ENCODE measurements at regions not wholly inside any gene's neighbourhood (a gene's known extent, or its start where the extent isn't known, plus 50 kb on each side); places are given as distances from the start of the nearest gene placed in this dataset.

DNA sequence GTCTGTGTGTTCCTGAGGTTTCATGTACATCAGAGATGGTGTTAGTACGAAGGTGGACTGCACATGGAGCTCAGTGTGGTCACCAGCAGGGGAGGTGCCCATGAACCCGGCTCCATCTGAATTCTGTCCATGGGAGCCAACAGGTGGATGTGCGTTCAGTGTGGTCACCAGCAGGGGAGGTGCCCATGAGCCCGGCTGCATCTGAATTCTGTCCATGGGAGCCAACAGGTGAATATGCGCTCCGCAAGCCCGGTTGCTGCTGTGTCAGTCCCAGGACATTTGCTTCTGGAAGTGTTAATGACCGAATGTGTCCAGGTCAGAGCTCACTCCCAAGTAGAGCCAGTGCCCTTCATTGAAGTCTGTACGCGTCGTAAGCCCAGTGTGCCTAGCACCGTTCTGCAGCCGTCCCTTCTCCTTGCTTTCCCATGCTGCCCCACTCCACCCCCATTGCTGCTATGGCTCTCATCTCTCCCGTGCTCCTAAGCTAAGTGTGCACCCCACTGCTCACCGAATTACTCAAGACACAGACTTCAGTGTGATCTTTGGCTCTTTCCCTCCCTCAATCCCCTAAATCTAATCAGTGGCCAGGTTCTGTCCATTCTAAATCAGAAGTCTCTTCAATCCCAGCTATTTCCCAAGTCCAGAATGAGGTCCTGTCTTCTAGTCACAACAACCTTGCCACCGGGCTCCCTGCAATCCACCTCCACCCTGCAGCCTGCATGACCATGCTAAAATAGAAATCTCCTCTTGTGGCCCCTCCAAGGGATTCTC lies 352.4 kb downstream of the TCERG1L start:
- H3K9me3 ChIP-seq, result no peaks in the 10 kb centered on the region
- no peak overlapping the region for H3K27ac ChIP-seq
- H3K4me3 ChIP-seq, result no peak overlapping the region
- no peaks in the 10 kb centered on the region for H3K4me1 ChIP-seq
- H3K27me3 ChIP-seq, result no peaks in the 10 kb centered on the region
- no peak for DNase-seq (ENCODE audit: low spot score in 2 of 2)
- no peaks in the 10 kb centered on the region for H3K36me3 ChIP-seq
- WGBS, 2 donors, result 87 to 92% methylated on average over 16 of the region's 16 CpGs
- no peak for TF ChIP-seq EP300 (IDR thresholded peaks at IDR 0.05)
- TF ChIP-seq, protein P1, sequence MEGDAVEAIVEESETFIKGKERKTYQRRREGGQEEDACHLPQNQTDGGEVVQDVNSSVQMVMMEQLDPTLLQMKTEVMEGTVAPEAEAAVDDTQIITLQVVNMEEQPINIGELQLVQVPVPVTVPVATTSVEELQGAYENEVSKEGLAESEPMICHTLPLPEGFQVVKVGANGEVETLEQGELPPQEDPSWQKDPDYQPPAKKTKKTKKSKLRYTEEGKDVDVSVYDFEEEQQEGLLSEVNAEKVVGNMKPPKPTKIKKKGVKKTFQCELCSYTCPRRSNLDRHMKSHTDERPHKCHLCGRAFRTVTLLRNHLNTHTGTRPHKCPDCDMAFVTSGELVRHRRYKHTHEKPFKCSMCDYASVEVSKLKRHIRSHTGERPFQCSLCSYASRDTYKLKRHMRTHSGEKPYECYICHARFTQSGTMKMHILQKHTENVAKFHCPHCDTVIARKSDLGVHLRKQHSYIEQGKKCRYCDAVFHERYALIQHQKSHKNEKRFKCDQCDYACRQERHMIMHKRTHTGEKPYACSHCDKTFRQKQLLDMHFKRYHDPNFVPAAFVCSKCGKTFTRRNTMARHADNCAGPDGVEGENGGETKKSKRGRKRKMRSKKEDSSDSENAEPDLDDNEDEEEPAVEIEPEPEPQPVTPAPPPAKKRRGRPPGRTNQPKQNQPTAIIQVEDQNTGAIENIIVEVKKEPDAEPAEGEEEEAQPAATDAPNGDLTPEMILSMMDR (IDR thresholded peaks at IDR 0.05), result no peak
- TF ChIP-seq POLR2A (IDR thresholded peaks at IDR 0.05), result no peak

GRCh38 chr10:130959752-130960195 lies 351.7 kb downstream of the TCERG1L start:
- no peaks in the 10 kb centered on the region for H3K36me3 ChIP-seq
- no peaks in the 10 kb centered on the region for H3K27me3 ChIP-seq
- TF ChIP-seq EP300 (IDR thresholded peaks at IDR 0.05), result no peak
- no peak for TF ChIP-seq POLR2A (IDR thresholded peaks at IDR 0.05)
- TF ChIP-seq, protein P1 (IDR thresholded peaks at IDR 0.05), result no peak
- H3K9me3 ChIP-seq, result no peaks in the 10 kb centered on the region
- H3K4me1 ChIP-seq, result no peaks in the 10 kb centered on the region
- no peak for DNase-seq (ENCODE audit: low spot score in 2 of 2)
- no peak overlapping the region for H3K27ac ChIP-seq
- no peak overlapping the region for H3K4me3 ChIP-seq
- 59 to 66% methylated on average over 8 of the region's 8 CpGs for WGBS, 2 donors

- Histone ChIP-seq H3K27me3 (no peaks in the 10 kb centered on the region), H3K9me3 (no peaks in the 10 kb centered on the region), H3K4me3 (no peak overlapping the region), H3K4me1 (no peaks in the 10 kb centered on the region), H3K36me3 (no peaks in the 10 kb centered on the region), H3K27ac (no peak overlapping the region)
- no peak for TF ChIP-seq EP300 (IDR thresholded peaks at IDR 0.05)
- no peak for TF ChIP-seq POLR2A (IDR thresholded peaks at IDR 0.05)
- TF ChIP-seq, protein P1 (IDR thresholded peaks at IDR 0.05), result no peak
- no peak for DNase-seq (ENCODE audit: low spot score in 2 of 2)
- WGBS, 2 donors, result 81 to 82% methylated on average over 8 of the region's 8 CpGs
These were observed 351.0 kb downstream of the TCERG1L start for GRCh38 chr10:130960531-130960930.

GRCh38 chr10:130961506-130962239 lies 349.8 kb downstream of the TCERG1L start:
- no peaks in the 10 kb centered on the region for H3K36me3 ChIP-seq
- TF ChIP-seq EP300 (IDR thresholded peaks at IDR 0.05) (no peak), POLR2A (IDR thresholded peaks at IDR 0.05) (no peak)
- TF ChIP-seq, protein P1 (IDR thresholded peaks at IDR 0.05), result no peak
- no peaks in the 10 kb centered on the region for H3K9me3 ChIP-seq
- H3K27me3 ChIP-seq, result no peaks in the 10 kb centered on the region
- DNase-seq (ENCODE audit: low spot score in 2 of 2), result no peak
- H3K4me1 ChIP-seq, result no peaks in the 10 kb centered on the region
- WGBS, 2 donors, result 84 to 85% methylated on average over 5 of the region's 5 CpGs
- H3K4me3 ChIP-seq, result no peak overlapping the region
- H3K27ac ChIP-seq, result no peak overlapping the region
